Activated CD4-positive, alpha-beta T cell treated with anti-CD3 and anti-CD28 coated beads, Interleukin-2, amount 50 U/mL, for 48 hours (primary cell): ENCODE measurements at regions not wholly inside any gene's neighbourhood (a gene's known extent, or its start where the extent isn't known, plus 50 kb on each side); places are given as distances from the start of the nearest gene placed in this dataset.

Experiments
- DNase-seq, 2 experiments: peaks; one replicate each; pipeline ENCODE4 v3.0.0-alpha.2; 2020

DNA sequence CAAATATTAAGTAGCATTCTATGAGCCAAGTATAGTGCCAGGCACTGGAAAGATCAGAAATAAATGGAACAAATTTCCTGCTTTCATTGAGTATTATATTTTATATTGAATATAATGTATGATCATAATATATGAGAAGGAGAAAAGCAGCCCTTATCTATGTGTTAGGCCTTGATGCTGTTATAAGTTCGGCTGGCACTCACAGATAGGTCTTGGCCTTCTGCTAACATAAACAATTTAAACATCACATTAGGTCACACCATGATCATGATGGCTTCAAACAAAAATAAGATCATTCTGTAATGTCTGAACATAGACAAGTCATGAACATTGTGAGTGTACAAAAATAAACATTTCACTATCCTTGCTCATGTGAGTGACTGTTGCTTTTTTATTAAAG, 584.0 kb upstream of the ZNF385D start:
- DNase-seq: no peak

DNA sequence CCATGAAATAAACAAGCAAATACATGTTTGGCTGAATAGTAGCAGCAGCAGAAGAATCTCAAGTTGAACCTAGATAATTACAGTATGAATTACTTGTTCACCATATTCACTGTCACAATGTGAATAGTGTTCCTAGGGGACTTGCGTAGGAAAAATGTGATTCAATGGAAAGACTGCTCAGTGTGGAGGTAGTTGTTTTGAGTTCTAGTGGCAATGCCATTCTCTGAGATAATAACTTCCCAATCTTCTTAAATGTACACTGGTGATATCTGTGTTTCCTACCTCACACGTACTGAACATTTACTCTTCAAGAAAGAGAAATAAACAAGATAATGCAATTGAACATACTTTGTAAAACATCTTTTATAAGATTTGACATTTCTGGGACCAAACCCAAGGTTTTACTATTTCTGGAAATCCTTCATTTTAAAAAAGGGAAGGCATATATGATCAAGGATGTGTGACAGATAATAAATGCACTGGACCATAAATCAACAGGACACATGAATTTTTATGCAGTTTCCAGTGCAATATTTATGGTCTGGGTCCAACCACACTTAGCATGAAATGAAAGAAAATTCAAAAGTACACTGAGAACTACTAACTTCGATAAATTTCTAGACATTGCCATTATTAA, 598.3 kb upstream of the ZNF385D start:
- no peak for DNase-seq

DNA sequence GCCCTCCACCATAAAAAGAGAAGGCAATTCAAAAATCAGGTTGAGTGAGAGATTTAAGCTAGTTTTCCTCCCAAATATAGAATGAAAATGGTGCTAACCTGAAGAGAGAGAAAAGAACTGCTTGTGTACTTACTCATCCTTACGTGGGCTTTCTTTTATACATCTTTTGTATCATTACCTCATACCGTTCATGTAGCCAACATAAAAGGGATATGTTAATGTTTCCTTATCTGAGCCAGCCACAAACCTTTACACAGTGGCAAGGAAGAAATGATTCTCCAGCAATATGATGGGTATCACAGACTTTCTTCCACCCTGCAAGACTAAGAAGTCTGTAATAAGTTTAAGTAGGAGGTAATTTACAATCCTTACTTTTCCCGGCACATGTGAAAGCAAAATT, 600.8 kb upstream of the ZNF385D start:
- DNase-seq: no peak

DNA sequence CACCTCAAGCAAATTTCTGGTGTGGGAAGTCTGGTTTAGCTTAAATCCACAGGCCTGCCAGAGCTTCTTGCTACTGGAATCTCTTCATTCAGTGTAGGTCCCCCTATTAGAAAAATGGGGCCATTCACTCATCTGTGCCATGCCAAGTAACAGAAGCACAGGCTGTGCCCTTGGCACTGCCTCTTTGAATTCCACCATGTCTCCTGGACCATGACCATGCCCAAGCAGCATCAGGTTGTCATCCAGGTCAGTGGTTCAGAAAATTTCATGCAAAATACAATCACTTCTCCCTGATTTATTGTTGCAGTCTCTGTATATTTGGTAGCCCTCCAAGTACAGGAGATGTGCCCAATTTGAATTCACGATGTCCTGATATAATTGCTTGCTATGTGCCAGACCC, 602.1 kb upstream of the ZNF385D start:
- DNase-seq: no peak

DNA sequence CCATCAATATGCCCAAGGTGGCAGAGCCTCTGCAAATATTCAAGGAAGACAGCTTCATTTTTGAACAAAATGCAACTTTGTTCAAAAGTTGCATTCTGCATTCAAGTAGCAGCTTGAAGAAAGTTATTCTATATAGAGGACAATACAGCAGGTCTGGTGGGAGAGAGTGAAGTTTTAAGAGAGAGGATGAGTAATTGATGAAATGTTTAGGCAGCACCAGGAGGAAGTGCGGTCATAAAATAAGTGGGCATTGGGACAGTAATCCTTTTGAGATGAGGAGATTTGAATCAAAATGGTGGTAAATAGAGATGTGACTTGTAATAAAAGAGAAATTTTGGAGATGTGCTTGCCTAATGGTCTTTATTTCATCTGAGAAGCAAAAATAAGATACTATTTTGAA, 607.3 kb upstream of the ZNF385D start:
- DNase-seq: no peak

DNA sequence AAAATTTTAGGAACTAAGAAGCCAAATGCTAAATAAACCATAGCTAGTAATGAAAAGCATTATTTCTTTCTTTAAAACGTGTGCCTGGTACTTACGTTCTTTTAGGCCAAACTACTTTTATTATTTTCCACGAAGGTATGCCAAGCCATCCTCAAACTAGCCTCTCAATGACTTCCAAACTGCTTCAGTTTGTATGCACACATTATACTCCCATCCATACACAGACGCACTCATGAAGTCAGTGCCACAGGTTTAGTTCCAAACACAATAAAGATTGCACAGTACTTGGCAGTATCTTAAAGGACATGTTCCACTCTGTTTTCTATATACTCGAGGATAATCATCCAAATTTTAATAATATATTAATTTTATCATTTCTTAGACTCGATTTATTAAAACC, 609.2 kb upstream of the ZNF385D start:
- no peak for DNase-seq

DNA sequence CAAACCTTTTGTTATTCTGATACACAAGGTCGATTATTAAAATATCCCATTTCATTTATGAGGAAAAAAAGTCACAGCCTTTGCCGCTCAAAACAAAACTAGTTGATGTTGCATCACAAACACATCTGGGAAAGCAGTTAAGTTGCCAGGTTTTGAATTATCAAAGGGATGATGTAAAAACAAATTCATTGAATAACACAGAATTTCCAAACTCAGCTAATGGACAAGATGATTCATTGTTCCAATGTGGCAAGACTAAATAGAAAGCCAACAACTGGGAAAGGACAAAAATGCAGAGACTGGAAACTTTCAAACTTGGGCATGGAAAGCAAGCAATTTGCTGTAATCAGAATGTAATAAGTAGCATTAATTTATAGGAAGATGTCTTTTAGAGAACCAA, 610.0 kb upstream of the ZNF385D start:
- no peak for DNase-seq

DNA sequence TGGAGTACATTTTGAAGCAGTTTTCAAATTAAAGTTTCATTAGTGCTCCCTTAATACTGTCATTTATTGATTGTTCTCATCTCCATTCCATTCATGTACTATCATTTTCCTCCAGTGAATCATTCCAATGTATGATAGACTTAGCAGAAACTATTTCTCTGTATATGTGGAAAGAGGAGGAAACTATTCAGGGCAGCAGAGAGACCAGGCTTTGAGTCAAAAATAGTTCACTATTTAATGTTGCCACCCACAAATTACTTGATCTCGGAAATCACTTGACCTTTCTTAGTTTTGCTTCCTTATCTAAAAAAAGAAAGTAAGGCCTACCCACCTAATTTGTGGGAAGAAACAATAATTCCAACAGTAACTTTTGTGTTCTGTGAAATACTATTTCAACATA, 610.5 kb upstream of the ZNF385D start:
- no peak for DNase-seq

DNA sequence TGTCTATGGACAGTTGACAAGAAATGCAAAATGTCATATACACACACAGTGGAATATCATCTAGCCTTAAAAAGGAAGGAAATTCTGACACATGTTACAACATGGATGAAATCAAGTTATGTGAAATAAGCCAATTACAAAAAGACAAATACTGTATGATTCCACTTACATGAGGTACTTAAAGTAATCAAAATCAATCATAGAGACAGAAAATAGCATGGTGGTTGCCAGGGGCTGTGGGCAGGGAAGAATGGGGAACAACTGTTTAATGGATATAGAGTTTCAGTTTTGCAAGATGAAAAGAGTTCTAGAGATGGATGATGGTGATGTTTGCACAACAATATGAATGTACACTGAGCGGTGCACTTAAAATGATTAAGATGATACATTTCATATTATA, 613.8 kb upstream of the ZNF385D start:
- DNase-seq: no peak

DNA sequence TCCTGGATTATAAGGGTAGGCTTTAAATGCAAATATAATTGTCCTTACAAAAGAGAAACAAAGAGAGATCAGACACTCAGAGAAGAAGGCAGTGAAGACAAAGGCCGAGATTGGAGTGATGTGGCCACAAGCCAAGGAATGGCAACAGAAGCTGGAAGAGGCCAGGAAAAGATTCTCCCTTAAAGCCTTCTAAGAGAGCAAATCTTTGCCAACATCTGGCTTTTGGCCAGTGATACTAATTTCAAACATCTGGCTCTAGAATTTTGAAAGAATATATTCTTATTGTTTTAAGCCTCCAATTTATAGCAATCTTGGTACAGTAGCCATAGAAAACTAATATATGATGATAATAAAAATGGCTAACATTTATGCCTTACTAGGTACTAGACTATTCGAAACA, 615.8 kb upstream of the ZNF385D start:
- no peak for DNase-seq

DNA sequence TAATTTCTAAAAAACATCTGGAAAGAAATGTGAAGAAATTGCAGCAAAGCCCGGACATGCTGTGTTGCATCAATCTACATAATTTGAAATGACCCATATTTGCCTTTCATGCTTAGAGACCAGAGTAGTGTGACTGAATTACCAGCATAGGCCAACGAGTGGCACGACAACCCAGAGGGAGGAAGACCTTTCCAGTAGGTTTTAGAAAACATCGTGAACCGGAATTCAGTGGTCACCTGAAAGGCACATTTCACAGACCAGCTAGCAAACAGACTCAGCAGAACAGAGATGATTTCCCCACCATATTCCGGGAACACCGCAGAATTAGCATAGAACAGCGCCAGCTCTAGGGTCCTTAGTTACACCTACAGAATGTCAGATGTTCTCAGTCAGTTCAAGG, 620.0 kb upstream of the ZNF385D start:
- no peak for DNase-seq

DNA sequence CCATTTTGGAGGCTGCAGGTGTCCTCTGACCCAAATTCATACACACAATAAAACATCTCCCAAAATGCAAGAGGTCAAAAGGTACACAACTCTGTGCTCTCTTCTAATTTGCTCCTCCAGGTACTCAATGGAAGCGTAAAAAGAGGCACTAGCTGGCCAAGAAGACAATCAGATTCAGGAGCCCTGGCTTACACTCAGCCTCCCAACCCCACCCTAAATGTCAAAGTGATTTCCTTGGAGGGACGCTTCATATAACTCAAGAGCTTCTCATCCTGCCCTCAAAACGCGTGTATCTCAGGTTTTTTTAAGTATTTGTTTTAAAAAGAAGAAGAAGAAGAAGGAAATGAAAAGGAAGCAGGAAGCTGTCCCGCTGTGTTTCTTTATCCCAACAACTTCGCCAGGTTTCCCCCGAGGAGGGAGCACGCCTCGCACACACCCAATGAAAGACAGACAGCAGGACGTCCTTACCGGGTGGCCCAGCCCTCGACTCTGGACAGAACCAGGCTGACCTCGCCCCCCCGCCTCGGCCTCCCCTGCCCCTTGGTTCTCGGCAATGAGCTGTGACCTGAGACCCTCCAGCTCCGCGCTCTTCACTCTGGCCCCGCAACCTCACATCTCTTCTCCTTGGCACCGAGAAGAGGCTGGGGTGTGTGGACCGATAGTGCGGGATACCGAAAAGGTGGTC, 620.7 kb upstream of the ZNF385D start:
- no peak for DNase-seq

DNA sequence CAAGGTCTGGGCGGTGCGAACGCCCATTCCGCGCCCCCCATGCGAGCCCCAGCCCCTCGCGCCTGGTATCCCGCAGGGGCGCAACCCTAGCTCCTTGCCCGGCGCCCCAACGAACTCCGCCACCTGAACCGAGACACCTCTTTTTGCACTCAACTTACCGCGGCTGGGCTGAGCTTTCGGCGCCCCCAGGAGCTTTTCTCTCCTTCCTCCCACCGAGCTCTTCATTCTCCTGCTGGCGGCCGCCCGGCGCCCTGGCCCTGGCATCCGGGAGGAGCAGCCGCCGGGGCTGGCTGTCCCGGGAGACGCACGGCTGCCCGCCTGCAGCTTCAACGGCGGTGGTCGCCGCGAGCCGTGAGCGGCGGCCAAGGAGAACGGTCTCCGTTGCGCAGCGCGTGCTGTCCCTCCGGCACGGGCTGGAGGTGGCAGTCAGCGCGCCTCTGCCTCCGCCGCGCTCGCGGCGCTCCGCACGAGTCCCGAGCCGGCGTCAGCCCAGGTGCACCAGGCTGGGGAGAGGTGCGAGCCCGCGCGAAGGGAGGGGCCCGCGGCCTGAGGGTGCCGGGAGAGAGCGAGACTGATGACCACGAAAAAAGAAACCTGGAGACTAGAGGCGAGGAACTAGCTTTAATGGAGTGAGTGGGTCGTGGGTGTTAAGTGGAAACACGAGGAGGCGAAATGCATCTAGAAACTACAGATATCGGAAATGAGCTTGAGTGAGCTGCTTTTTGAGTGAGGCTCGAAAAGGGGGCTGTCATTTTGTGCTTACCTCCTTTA, 621.5 kb upstream of the ZNF385D start:
- no peak for DNase-seq

DNA sequence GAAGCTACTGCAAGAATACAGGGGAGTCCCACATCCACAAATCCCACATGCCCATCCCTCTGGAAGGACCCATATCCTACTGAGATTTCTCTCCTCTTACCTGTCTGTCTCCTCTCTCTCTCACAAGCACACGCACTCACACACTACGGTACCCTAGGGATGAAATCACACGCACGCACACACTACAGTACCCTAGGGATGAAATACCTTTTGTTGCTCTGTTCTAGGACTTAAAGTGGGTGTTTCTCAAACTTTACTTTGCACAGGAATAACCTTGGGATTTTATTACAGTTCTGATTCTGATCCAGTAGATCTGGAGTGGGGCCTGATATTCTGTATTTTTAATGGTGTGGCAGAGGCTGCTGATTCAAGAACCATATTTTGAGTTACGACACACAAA, 622.2 kb upstream of the ZNF385D start:
- DNase-seq: no peak

DNA sequence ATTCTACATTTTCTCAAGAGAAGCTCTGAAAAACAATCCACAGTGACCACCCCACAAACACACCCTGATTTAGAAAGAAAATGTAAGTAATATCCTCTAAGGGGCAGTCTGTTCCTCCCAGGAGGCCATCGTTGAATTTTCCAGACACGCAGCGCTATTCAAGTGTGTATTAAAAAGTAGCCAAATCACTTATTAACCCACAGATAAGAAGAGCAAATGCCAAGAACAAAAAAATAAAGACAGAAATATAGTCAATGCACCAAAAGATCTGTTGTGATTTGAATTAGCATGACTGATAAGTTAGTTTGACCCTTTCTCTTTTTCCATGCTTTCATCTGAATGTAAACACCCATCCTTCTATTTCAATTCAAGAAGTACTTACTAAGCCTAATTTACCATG, 622.8 kb upstream of the ZNF385D start:
- no peak for DNase-seq

DNA sequence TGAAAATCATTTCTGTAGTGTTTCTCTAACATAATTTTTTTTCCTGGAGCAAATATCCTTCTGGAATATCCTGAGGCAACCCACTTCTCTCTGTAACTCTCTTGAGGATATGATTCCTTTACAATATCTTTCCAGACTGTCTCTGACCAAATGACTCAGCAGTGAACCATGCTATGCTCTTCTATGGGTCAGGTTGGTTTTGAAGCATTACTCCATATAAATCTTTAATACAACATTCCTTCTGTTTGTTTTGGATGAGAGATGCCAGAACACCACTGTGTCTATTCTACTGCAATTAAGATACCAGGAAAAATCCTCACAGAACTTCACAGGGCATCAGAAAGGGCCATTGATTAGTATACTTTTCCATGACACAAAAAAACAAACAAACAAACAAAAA, 626.4 kb upstream of the ZNF385D start:
- DNase-seq: no peak

DNA sequence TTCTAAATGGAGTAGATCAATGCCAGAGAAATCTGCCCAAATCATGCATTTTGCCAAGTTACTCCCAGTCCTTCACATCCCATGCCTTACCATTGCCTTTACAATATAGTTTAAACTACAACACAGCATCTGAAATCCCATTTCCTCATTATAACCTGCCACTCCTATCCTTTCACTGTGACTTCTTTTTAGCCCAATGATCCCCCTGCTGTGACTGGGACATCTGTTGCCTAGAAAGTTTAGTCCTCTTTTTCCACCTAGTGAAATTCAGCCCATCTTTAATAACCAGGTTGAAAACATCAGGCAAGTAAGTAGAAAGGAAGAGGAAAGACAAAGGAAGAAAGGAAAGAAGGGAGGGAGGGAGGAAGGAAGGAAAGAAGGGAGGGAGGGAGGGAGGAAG, 627.9 kb upstream of the ZNF385D start:
- no peak for DNase-seq

DNA sequence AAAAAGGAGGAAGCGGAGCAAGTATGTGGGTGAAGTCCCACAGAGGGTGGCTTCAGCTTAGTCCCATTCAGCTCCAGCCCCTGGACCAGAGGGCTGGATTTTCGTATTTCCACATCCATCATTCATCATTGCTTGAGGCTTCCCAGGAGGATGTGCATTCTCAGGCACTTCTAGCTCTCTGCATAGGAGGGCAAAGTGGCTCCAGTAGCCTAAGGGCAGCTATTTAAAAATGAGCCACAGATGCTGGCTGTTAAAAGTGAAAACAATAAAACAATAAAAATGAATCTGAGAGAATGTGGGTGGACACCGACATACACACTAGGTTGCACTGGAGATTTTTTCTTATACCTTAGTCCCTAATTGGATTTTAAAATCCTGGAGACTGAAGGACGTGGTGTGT, 629.2 kb upstream of the ZNF385D start:
- DNase-seq: no peak

DNA sequence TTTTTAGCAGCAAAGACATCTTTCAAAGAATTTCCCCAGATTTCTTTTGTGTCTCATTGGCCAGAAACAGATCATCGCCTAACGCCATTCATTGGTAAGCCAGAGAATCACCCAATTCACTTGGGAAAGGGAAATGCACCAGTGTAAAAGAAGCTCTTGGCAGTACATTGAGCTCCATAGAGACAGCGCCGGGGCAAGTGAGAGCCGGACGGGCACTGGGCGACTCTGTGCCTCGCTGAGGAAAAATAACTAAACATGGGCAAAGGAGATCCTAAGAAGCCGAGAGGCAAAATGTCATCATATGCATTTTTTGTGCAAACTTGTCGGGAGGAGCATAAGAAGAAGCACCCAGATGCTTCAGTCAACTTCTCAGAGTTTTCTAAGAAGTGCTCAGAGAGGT, 630.6 kb upstream of the ZNF385D start:
- DNase-seq: peak in 1 of 2 experiments; percentile 5

DNA sequence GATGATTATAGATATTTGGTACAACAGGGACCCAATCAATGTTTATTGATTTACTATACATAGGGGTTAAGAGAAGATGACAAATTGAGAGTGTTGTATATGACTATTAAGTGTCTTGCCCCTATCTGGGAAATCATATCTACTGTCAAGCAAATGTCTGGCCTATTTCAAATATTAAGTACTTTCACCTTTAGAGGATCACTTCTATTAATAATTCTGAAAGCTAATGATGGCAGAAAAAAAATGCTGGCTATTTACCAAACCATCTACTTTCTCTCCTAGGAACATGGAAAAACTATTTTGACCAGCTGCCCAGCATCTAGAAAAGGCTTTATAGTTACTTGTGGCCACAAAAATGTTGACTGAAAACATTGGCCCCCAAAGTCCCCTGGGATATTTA, 632.3 kb upstream of the ZNF385D start:
- DNase-seq: no peak

DNA sequence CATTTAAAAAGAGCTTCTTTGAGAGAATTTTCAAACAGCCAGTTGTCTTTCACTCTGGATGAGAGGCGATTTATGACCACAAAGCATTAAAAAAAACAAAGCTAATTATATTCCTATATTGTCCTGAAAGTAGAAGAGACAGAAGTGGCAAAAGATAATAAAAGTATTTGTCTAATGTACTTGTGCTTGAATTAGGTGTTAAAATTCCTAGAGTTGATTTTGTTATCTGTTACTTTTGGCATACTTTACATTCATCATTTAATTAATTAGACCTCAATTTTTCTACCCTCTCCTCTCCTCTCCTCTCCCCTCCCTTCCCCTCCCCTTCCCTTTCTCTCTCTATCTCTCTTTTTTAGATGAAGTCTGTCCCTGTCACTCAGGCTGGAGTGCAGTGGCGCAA, 635.1 kb upstream of the ZNF385D start:
- DNase-seq: no peak

DNA sequence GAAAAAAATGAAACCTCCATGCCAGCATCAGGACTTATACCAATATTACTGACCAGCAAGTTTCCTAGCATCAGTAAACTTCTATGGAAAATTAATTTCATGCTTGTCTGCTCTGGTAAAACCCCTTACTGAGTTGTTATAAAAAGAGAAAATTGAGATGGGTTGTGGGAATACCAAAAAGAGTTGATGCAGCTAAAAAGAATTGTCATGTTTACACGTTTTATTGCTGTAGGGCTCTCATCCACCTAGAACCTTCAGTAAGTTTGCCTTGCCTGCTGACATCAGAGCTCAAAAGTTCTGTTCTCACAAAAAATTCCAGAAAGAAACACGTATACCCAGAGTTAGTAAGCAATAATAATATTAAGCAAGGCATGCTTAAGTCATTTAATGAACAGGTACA, 641.3 kb upstream of the ZNF385D start:
- no peak for DNase-seq

DNA sequence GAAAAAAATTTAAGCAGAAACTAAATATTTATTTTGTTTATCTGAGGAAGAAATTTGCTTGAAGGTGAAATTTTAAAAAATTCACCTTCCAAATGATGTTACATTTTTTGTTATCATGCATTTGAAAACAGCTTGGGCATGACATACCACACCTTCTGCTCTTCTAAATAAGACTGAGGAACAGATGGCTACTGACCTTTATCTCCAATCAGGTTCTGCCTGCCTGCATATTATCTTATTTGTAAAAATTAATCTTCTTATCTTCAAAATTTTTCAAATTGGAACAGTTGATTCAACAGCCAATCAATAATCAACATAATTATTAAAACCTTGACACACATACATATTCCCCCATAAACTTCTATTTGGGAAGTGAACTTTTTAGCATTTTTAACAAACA, 641.8 kb upstream of the ZNF385D start:
- DNase-seq: no peak

DNA sequence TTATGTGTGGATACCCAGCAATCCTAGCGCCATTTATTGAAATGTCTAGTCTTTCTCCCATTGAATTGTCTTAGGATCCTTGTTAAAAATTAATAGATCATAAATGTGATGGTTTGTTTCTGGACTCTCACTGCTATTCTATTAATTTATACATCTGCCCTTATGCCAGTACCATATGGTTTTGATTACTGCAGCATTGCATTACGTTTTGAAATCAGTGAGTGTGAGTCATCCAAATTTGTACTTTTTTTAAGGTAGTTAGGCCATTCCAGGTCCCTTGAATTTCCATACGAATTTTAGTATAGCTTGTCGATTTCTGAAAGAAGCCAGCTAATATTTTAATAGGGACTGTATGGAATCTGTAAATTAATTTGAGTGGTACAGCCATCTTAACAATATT, 648.6 kb upstream of the ZNF385D start:
- no peak for DNase-seq

DNA sequence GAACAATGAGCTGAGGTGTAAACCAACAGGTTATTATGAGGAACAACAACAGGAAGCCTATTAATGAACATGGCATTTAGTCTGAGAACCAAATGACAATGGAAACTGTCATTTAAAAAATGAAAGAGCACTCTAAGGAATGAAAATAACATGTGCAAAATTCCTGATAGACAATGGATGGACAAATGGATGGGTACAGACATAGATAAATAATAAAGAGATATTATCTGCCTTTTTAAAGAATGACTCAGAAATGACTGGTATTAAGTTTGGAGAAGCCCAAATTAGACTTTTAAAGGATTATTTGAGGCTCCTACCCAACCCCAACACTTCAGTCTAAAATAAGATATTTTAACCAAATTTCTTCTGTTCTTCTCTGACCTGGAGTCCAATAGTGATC, 650.5 kb upstream of the ZNF385D start:
- DNase-seq: no peak
